Cardiac muscle cell (in vitro differentiated cells and primary cell): ENCODE measurements at regions not wholly inside any gene's neighbourhood (a gene's known extent, or its start where the extent isn't known, plus 50 kb on each side); places are given as distances from the start of the nearest gene placed in this dataset.
"Not testable (repeated sequence)": the region's sequence is repeated elsewhere in the genome, so short reads cannot be mapped to it uniquely, and the experiment has no call there.

Experiments used
- DNase-seq, 2 donors: peaks; one replicate each; pipeline versions ENCODE4 v3.0.0 to v3.0.0-alpha.2; 2010 to 2017; ENCODE audit warnings: low read depth in 1 of 2, low spot score in 1 of 2
- H3K27ac ChIP-seq: fragments of 200-600 bp; sonication (generic); 2 replicates; pipeline ENCODE4 v1.5.1; 2016
- H3K27me3 ChIP-seq: fragments of 200-600 bp; sonication (generic); 2 replicates; pipeline ENCODE4 v1.6.0; 2016; ENCODE audit warnings: control low read depth
- H3K36me3 ChIP-seq: fragments of 200-600 bp; sonication (generic); 2 replicates; pipeline ENCODE4 v1.5.1; 2016; ENCODE audit warnings: control low read depth
- H3K4me1 ChIP-seq: fragments of 200-600 bp; sonication (generic); 2 replicates; pipeline ENCODE4 v1.8.1; 2017; ENCODE audit warnings: low read depth, mild to moderate bottlenecking, mixed run types
- H3K4me3 ChIP-seq: fragments of 200-600 bp; sonication (generic); 2 replicates; pipeline ENCODE4 v1.5.1; 2016; ENCODE audit warnings: mild to moderate bottlenecking
- H3K9me3 ChIP-seq: fragments of 200-600 bp; sonication (generic); 2 replicates; pipeline ENCODE4 v1.5.1; 2017; ENCODE audit warnings: low read depth, mild to moderate bottlenecking, control low read depth

DNA sequence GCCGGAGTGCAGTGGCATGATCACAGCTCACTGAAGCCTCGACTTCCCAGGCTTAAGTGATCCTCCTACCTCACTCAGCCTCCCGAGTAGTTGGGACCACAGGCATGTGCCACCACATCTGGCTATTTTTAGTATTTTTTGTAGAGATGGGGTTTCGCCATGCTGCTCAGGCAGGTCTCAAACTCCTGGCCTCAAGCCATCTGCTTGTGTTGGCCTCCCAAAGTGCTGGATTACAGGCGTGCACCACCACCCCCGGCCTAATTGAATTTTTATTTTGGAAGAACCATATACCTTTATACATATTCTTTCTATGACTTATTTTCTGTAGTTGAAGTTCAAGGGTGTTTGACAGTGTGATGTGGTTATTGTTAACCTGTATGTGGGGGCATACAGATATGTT is 2885.9 kb downstream of the RPIA start:
- not testable (repeated sequence) for H3K4me3 ChIP-seq, H3K36me3 ChIP-seq, H3K27ac ChIP-seq, H3K9me3 ChIP-seq, H3K27me3 ChIP-seq, DNase-seq, H3K4me1 ChIP-seq

DNA sequence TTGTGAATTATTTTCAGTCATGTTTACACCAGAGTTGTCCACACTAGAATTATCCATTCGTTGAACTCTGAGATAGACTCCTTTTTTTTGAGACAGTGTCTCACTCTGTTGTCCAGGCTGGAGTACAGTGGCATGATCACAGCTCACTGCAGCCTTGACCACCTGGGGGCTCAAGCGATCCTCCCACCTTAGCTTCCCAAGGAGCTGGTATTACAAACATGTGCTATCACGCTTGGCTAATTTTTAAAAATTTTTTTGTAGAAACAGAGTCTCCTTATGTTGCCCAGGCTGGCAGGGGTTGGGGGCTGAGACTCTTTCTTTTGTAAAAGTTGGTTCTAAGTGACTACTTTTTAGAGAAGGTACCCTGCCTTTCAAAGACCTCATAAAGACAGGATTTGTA is 2887.2 kb downstream of the RPIA start:
- H3K27me3 ChIP-seq, DNase-seq, H3K27ac ChIP-seq, H3K4me3 ChIP-seq, H3K4me1 ChIP-seq, H3K9me3 ChIP-seq, H3K36me3 ChIP-seq: not testable (repeated sequence)

DNA sequence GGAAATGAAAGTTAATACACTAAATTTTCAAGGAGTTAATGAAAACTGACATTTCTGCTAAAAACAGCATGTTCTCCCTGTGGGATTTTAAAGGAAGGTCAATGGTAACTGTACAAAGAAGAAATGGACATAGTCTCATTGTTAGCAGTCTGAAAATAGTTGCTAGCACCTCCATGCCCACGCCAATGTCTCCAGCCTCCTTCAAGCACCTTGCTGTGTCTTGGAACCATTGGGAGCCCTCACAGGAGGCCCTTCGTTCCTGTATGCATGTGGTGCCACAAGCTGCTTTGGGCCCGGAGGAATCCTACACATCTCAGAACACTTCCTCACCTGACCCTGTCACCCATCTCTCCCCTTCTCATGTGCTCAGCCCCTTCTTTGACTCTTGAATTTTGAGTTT is 2888.1 kb downstream of the RPIA start:
- not testable (repeated sequence) for H3K27ac ChIP-seq, H3K4me3 ChIP-seq, DNase-seq, H3K27me3 ChIP-seq, H3K9me3 ChIP-seq, H3K36me3 ChIP-seq, H3K4me1 ChIP-seq

DNA sequence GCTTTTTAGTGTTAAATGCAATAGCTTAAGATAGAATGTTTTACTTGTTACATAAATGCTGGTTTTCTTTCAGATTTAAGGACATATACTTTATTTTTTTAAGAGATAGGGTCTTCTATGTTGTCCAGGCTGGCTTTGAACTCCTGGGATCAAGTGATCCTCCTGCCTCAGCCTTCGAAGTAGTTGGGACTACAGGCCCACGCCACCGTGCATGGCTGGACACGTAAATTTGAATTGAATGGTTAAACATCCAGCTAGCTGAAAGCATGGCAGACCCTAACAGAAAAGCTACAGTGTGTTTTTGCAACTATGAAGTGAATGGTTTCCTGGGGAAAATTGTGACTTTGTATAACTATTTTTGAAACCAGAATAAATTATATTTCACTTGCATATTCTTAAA is 2888.6 kb downstream of the RPIA start:
- not testable (repeated sequence) for H3K27ac ChIP-seq, H3K4me3 ChIP-seq, H3K4me1 ChIP-seq, H3K36me3 ChIP-seq, H3K9me3 ChIP-seq, H3K27me3 ChIP-seq, DNase-seq

DNA sequence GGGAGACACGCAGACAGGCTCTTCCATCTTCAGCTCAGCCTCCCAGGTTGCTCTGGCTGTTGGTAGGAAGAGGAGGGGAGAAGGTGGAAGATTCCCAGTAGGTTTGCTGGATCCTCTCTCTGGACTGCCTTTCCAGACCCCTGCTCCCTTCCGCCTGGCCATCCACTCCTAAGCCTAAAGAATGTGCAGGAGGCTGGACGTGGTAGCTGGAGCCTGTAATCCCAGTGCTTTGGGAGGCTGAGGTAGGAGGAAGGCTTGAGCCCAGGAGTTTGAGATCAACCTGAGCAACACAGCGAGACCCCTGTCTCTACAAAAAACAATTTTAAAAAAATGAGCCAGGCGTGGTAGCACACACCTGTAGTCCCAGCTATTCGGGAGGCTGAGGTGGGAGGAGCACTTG is 2895.6 kb downstream of the RPIA start:
- not testable (repeated sequence) for H3K4me1 ChIP-seq, H3K36me3 ChIP-seq, H3K9me3 ChIP-seq, H3K4me3 ChIP-seq, DNase-seq, H3K27ac ChIP-seq
- H3K27me3 ChIP-seq = peaks cover 36% of the 10 kb centered on the region

DNA sequence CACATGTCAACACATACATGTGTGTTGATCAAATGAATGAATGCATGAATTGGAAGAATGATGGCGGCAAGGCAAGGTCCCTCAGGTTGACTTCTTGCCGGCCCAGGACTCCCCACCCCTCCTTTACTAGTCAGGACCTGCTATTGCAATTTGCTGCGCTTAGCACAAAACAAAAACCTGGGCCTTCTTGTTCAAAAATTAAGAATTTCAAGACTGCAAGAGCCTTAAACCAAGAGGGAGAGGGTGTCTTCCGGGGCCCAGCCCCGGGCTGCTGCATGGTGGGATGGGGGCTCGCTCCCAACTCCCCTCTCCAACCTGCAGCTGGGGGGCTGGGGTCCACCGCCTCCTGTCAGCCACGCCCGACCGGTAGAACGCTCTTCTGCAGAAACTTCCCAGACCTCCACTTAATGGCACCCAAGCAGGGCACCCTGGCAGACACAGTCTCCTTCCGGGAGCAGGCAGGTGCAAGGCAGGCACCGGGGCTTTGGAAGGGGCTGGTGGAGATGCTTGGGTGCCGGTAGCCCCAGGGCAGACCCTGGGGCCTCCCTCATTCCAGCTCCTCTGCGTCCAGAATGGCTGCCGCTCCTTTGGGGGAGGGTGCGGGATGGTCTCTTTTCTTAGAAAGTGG is 2896.5 kb downstream of the RPIA start:
- not testable (repeated sequence) for DNase-seq, H3K4me1 ChIP-seq, H3K4me3 ChIP-seq, H3K27ac ChIP-seq, H3K9me3 ChIP-seq, H3K36me3 ChIP-seq
- H3K27me3 ChIP-seq = peaks cover 36% of the 10 kb centered on the region

DNA sequence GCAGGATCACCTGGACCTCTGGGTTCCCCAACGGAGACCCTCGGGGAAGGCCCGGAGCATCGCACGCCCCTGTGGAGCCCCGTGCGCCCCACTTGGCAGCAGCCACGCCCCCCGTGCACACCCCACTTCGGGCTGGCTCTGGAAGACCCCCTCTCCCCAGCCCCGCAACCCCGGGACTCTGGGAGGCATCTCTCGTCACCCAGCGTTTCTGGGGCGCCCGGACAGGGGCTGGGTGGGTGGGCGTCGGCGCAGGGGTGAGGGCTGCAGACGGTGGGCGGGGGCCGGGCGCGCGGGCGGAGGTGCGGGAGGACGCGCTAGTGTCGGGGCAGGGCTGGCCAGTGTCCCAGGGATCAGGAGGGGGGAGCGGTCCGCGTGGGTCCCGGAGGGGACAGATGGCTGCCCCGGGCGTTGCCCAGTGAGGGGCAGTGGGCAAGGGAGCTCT is 2897.3 kb downstream of the RPIA start:
- H3K36me3 ChIP-seq, H3K27ac ChIP-seq, DNase-seq, H3K4me1 ChIP-seq, H3K4me3 ChIP-seq, H3K9me3 ChIP-seq: not testable (repeated sequence)
- peaks cover 36% of the 10 kb centered on the region for H3K27me3 ChIP-seq

DNA sequence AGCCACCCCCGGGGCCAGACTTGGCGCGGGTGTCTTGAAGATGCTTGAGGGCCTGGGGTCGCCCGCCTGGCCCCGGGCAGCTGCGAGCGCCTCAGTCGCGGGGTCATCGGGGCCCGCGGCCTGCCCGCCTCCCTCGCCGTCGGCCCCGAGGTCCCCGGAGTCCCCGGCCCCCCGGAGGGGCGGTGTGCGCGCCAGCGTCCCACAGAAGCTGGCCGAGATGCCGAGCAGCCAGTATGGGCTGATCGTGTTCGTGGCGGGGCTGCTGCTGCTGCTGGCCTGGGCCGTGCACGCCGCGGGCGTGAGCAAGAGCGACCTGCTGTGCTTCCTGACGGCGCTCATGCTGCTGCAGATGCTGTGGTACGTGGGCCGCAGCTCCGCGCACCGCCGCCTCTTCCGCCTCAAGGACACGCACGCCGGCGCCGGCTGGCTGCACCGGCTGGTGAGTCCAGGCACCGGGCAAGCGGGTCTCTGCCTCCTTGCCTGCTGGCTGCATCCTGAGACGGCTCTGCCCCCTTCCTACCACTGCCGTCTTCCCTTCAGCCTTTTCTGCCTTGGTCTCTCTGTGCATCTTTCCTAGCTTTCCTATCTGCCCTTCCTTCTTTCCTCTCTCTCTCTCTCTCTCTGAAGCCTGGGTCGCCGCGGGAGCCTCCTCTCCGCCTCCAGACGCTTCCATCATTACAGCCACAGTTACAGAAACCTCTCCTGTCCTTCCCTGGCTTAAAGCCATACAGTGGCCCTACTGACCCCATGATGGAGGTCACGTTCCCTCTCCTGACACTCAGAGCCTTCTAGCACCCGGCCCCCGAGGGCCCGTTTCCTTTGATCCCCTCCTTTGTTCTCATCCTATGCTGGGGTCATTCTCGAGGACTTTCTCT is 2898.2 kb downstream of the RPIA start:
- not testable (repeated sequence) for H3K36me3 ChIP-seq, DNase-seq, H3K4me1 ChIP-seq, H3K27ac ChIP-seq, H3K9me3 ChIP-seq, H3K4me3 ChIP-seq
- peaks cover 36% of the 10 kb centered on the region for H3K27me3 ChIP-seq

DNA sequence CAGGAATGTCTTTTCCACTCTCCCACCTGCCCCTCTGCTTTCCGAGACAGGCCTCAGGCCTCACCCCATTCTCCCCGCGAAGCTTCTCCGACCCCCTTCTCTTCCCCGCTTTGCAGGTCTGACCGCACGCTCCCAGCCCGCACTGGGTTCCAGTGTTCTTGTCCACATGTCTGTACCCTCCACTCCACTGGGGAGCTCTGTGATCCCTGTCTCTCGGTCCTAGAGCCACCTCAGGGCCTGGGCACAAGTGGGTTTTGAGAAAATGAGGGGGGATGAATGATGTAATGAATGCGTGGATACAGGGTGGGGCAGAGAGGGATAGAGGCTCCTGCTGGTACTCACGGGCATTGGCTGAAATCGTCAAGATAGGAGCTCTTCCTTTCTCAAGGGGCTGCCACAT is 2898.9 kb downstream of the RPIA start:
- not testable (repeated sequence) for DNase-seq, H3K9me3 ChIP-seq, H3K4me3 ChIP-seq, H3K4me1 ChIP-seq, H3K27ac ChIP-seq, H3K36me3 ChIP-seq
- peaks cover 36% of the 10 kb centered on the region for H3K27me3 ChIP-seq

DNA sequence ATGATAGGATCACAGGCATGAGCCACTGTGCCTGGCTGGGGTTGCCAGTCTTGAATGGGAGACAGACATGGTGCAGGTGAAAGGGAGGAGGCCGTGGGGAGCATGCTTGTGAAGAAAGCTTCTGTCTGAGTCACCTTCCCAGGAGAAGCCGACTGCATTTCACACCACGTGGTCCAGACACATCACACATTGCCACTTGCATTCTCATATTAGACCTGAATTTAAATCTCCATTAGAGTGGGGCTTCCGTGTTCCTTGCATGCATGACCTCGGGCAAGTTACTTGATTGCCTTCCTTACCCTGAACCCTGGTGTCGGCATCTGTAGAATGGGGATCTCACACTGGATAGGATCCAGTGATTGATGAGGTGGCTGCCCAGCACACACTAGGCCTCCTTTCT is 2899.6 kb downstream of the RPIA start:
- H3K36me3 ChIP-seq, H3K27ac ChIP-seq, H3K4me1 ChIP-seq, H3K4me3 ChIP-seq, H3K9me3 ChIP-seq, DNase-seq: not testable (repeated sequence)
- H3K27me3 ChIP-seq = peaks cover 36% of the 10 kb centered on the region

DNA sequence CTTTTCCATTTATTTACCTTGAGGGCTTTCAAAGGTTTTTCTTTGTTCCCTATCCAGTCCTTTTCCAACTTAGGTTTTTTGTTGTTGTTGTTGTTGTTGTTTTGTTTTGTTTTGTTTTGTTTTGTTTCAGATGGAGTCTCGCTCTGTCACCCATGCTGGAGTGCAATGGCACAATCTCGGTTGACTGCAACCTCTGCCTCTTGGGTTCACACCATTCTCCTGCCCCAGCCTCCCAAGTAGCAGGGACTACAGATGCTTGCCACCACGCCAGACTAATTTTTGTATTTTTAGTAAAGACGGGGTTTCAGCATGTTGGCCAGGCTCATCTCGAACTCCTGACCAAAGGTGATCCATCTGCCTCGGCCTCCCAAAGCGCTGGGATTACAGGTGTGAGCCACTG is 2906.0 kb downstream of the RPIA start:
- not testable (repeated sequence) for H3K4me1 ChIP-seq, H3K27ac ChIP-seq, H3K4me3 ChIP-seq, H3K9me3 ChIP-seq, H3K27me3 ChIP-seq, DNase-seq, H3K36me3 ChIP-seq

DNA sequence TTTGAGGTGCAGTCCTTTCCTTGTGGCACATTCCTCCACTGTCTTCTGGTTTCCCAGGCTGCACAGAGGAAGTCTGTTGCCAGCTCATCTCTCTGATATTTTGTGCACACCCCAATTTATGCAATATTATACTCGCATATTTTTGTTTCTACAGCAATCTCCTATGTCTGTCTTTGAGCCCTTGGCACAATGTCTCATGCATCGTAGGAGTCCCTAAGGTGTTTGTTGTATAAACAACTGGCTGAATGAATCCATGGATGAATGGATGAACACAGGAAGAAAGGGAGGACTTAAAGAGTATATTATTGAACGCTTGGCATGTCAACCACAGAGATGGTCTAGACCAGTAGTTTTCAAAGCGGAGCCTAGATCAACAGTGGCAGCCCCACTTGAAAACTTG is 2907.0 kb downstream of the RPIA start:
- H3K27me3 ChIP-seq, H3K36me3 ChIP-seq, H3K4me1 ChIP-seq, H3K27ac ChIP-seq, H3K4me3 ChIP-seq, H3K9me3 ChIP-seq: not testable (repeated sequence)
- peak in 1 of 2 donors; percentile 31 for DNase-seq

DNA sequence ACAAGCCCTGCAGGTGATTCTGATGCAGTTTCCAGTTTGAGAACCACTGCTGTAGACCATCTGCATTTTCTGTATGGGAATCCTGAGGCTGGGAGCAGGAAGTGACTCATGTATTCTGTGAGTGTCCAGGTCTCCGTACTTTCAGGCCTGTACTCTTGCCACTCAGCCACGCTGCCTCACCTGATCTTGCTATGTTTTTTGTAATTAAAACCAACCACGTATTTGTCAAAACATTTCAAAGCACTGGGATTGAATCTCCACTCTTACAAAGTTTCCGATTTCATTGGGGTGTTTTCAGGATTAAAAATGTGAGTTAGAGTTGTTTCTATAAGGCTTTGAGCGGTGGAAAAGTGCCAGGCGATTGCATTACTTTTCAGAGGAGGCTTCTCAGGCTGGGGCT is 2907.5 kb downstream of the RPIA start:
- H3K4me3 ChIP-seq, H3K36me3 ChIP-seq, H3K4me1 ChIP-seq, H3K9me3 ChIP-seq, H3K27me3 ChIP-seq, H3K27ac ChIP-seq: not testable (repeated sequence)
- peak in 1 of 2 donors; percentile 21 for DNase-seq

DNA sequence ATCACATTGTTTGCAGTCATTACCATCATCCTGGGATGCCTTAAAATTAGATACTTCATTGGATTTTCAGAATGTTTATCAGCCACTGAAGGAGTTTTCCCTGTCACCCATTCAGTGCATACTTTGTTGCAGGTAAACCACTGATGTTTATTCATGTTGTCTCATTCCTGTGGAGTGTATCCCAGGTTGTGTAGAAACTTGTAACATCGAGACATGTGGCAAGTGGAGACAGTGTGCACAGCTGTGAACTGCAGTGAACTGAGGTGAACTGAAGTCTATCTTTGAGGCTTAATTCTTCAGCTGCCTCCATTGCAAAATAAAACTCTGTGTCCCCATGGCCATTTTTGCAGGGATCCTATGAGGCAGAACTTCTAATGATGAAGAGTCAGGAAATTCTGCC is 2911.4 kb downstream of the RPIA start:
- H3K27ac ChIP-seq, DNase-seq, H3K4me3 ChIP-seq, H3K4me1 ChIP-seq, H3K9me3 ChIP-seq, H3K27me3 ChIP-seq, H3K36me3 ChIP-seq: not testable (repeated sequence)
